SK-N-SH treated with all-trans-retinoic acid at 6 μM for 48 hours (cell line): ENCODE measurements at regions not wholly inside any gene's neighbourhood (a gene's known extent, or its start where the extent isn't known, plus 50 kb on each side); places are given as distances from the start of the nearest gene placed in this dataset.
"Not testable (repeated sequence)": the region's sequence is repeated elsewhere in the genome, so short reads cannot be mapped to it uniquely, and the experiment has no call there.

Source experiments
- ATAC-seq: fragments of 200-7000 bp; cut with Tn5 transposase; 3 replicates; pipeline ENCODE4 v1.9.1; 2020; ENCODE audit warnings: mild to moderate bottlenecking, moderate library complexity
- BACH2 ChIP-seq: fragments of 250-450 bp; sonication (Bioruptor Pico); IDR thresholded peaks from 2 replicates; pipeline ENCODE4 v1.9.0; 2021; ENCODE audit warnings: mild to moderate bottlenecking, borderline replicate concordance
- CREB5 ChIP-seq: fragments of 250-450 bp; sonication (Bioruptor Pico); IDR thresholded peaks from 2 replicates; pipeline ENCODE4 v1.5.1; 2020; ENCODE audit warnings: low read depth, mild to moderate bottlenecking, moderate library complexity
- CSRNP3 ChIP-seq: fragments of 250-450 bp; sonication (Bioruptor Pico); IDR thresholded peaks from 2 replicates; pipeline ENCODE4 v1.5.1; 2021; ENCODE audit warnings: mild to moderate bottlenecking, moderate library complexity
- ESRRG ChIP-seq: fragments of 250-450 bp; sonication (Bioruptor Pico); IDR thresholded peaks from 2 replicates; pipeline ENCODE4 v1.6.1; 2021; ENCODE audit warnings: mild to moderate bottlenecking
- GLIS3 ChIP-seq: fragments of 250-450 bp; sonication (Bioruptor Pico); IDR thresholded peaks from 2 replicates; pipeline ENCODE4 v1.5.0; 2020; ENCODE audit warnings: mild to moderate bottlenecking, moderate library complexity
- ISL1 ChIP-seq: fragments of 250-450 bp; sonication (Bioruptor Pico); IDR thresholded peaks from 2 replicates; pipeline ENCODE4 v2.1.2; 2022; ENCODE audit warnings: mild to moderate bottlenecking, moderate library complexity
- OSR1 ChIP-seq: fragments of 250-450 bp; sonication (Bioruptor Pico); IDR thresholded peaks from 2 replicates; pipeline ENCODE4 v1.8.0; 2022; ENCODE audit warnings: moderate library complexity, mild to moderate bottlenecking, inconsistent platforms
- PATZ1 ChIP-seq: fragments of 250-450 bp; sonication (Bioruptor Pico); IDR thresholded peaks from 2 replicates; pipeline ENCODE4 v1.8.0; 2020; ENCODE audit warnings: mild to moderate bottlenecking, moderate library complexity, borderline replicate concordance
- POU6F1 ChIP-seq: fragments of 250-450 bp; sonication (Bioruptor Pico); IDR thresholded peaks from 2 replicates; pipeline ENCODE4 v1.8.0; 2021; ENCODE audit warnings: low read depth, mild to moderate bottlenecking, moderate library complexity, borderline replicate concordance
- RARB ChIP-seq: fragments of 250-450 bp; sonication (Bioruptor Pico); IDR thresholded peaks from 2 replicates; pipeline ENCODE4 v1.8.0; 2021; ENCODE audit warnings: mild to moderate bottlenecking, moderate library complexity
- TCF4 ChIP-seq: fragments of 250-450 bp; sonication (Bioruptor Pico); IDR thresholded peaks from 2 replicates; pipeline ENCODE4 v1.8.0; 2021; ENCODE audit warnings: mild to moderate bottlenecking, moderate library complexity, borderline replicate concordance
- TSHZ2 ChIP-seq: fragments of 250-450 bp; sonication (Bioruptor Pico); IDR thresholded peaks from 2 replicates; pipeline ENCODE4 v1.5.0; 2020; ENCODE audit warnings: mild to moderate bottlenecking, moderate library complexity
- ZFP3 ChIP-seq: fragments of 250-450 bp; sonication (Bioruptor Pico); IDR thresholded peaks from 2 replicates; pipeline ENCODE4 v1.5.0; 2020; ENCODE audit warnings: mild to moderate bottlenecking, moderate library complexity
- ZFP30 ChIP-seq: fragments of 450-650 bp; formaldehyde crosslinking; IDR thresholded peaks from 2 replicates; pipeline ENCODE4 v1.5.0; 2022; ENCODE audit warnings: mild to moderate bottlenecking, moderate library complexity
- ZNF565 ChIP-seq: fragments of 450-650 bp; formaldehyde crosslinking; conservative IDR thresholded peaks from 2 replicates; pipeline ENCODE4 v1.5.0; 2020; ENCODE audit warnings: low read depth, mild to moderate bottlenecking, moderate library complexity
- ZNF70 ChIP-seq: fragments of 450-650 bp; formaldehyde crosslinking; IDR thresholded peaks from 2 replicates; pipeline ENCODE4 v1.5.0; 2020; ENCODE audit warnings: mild to moderate bottlenecking, moderate library complexity

GRCh38 chr21:41611966-41612606 lies 104.1 kb upstream of the TMPRSS2 start:
- ATAC-seq, result no peak; the same call in 2 of the 3 replicates
- TF ChIP-seq ZFP3 (CRISPR knock-in tag) (no peak), CREB5 (CRISPR knock-in tag) (no peak), ZFP30 (CRISPR knock-in tag) (no peak), GLIS3 (no peak)

GRCh38 chr21:41611441-41611840 lies 103.5 kb upstream of the TMPRSS2 start:
- ATAC-seq, result no peak
- no peak for TF ChIP-seq CREB5 (CRISPR knock-in tag)
- no peak for TF ChIP-seq POU6F1 (CRISPR knock-in tag)
- no peak for TF ChIP-seq RARB (CRISPR knock-in tag)
- no peak for TF ChIP-seq TSHZ2 (CRISPR knock-in tag)
- no peak for TF ChIP-seq CSRNP3 (CRISPR knock-in tag)
- no peak for TF ChIP-seq ZNF70 (CRISPR knock-in tag)

- ATAC-seq, result not testable (repeated sequence)
Measured at GRCh38 chr21:41610840-41611115, 102.8 kb upstream of the TMPRSS2 start.

GRCh38 chr21:41610042-41610839 lies 102.3 kb upstream of the TMPRSS2 start:
- ATAC-seq, result peak; percentile 72
- TF ChIP-seq BACH2 (no peak), ESRRG (CRISPR knock-in tag) (no peak), RARB (CRISPR knock-in tag) (no peak), CSRNP3 (CRISPR knock-in tag) (no peak), PATZ1 (no peak), ZFP30 (CRISPR knock-in tag) (no peak), ISL1 (CRISPR knock-in tag) (no peak), ZNF70 (CRISPR knock-in tag) (no peak), TSHZ2 (CRISPR knock-in tag) (no peak), TCF4 (CRISPR knock-in tag) (no peak), OSR1 (CRISPR knock-in tag) (no peak), CREB5 (CRISPR knock-in tag) (no peak), ZFP3 (CRISPR knock-in tag) (no peak), ZNF565 (CRISPR knock-in tag) (no peak)
